ENCODE measurements at regions not wholly inside any gene's neighbourhood (a gene's known extent, or its start where the extent isn't known, plus 50 kb on each side); places are given as distances from the start of the nearest gene placed in this dataset.
A peak's percentile ranks its signal among the peaks of the same experiment; 100 is the strongest.

DNA sequence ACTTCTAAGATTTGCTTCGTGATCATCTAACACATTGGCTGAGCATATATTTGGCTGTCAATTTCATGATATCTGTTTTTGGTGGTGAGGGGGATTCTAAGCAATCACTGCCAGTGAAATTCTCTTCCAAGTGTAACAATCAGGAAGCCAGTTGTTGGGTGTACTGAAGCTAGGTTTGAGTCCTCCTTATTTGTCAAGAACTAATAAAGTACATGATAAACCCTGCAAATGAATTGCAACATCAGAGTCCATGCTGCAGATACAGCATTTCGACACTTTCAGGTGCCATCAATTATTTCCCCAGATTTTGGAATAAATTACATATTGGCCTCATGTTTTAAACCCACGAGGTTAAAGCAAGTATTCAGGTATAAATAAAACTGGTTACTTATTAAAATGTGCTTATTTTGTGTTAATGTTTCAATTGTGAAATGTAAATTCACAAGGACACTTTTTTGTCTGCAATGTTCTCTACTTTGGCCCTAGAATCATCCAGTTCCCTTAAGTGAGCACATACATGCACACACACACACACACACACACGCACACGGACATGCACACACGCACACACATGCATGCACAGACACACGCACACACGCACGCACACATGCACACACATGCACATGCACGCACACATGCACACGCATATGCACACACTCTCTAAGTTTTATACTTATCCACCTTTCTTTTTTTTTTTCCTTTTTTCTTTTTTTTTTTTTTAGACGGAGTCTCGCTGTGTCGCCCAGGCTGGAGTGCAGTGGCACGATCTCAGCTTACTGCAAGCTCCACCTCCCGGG is 510.2 kb upstream of the KLF6 start:
- DNase-seq (no peak), ATAC-seq (ENCODE audit: low read depth in 2 of 2) (no peak)
- Histone ChIP-seq H3K4me1 (ENCODE audit: control insufficient read depth, insufficient read depth, low read length, poor library complexity, severe bottlenecking) (no peaks in the 10 kb centered on the region), H3K36me3 (ENCODE audit: control insufficient read depth, insufficient read depth, low read length) (no peaks in the 10 kb centered on the region), H3K27ac (ENCODE audit: insufficient read depth, low read length, poor library complexity, severe bottlenecking) (no peak overlapping the region), H3K4me3 (ENCODE audit: low read depth, low read length) (no peak overlapping the region), H3K9me3 (ENCODE audit: control insufficient read depth in 2 of 2, low read length in 2 of 2) (no peaks in the 10 kb centered on the region), H3K27me3 (ENCODE audit: control insufficient read depth, insufficient read depth, low read length) (no peaks in the 10 kb centered on the region)
- Mint-ChIP-seq H3K36me3 (no peaks in the 10 kb centered on the region), H3K4me1 (peaks cover 0 to 2% (median 0%) of the 10 kb centered on the region in 4 donors), H3K27me3 (no peaks in the 10 kb centered on the region), H3K4me3 (no peak overlapping the region), H3K9me3 (peaks cover 0 to 4% (median 0%) of the 10 kb centered on the region in 7 donors), H3K27ac (no peak overlapping the region)

DNA sequence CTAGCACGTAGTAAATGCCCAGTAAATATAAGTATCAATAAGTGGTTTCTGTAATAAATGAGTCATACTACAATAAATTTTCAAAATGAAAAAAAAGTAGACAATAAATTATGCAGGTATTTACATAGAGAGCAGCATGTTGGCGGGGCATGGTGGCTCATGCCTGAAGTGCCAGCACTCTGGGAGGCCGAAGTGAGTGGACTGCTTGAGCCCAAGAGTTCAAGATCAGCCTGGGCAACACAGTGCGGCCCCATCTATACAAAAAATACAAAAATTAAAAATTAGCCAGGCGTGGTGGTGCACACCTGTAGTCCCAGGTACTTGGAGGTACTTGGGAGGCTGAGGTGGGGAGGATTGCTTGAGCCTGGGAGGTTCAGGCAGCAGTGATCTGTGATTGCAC is 509.3 kb upstream of the KLF6 start:
- no peak overlapping the region for H3K27ac Mint-ChIP-seq
- DNase-seq, result no peak
- no peak overlapping the region for H3K4me3 Mint-ChIP-seq
- H3K36me3 Mint-ChIP-seq, result no peaks in the 10 kb centered on the region
- H3K27ac ChIP-seq (ENCODE audit: insufficient read depth, low read length, poor library complexity, severe bottlenecking), result no peak overlapping the region
- H3K9me3 ChIP-seq (ENCODE audit: control insufficient read depth in 2 of 2, low read length in 2 of 2), result no peaks in the 10 kb centered on the region
- no peaks in the 10 kb centered on the region for H3K27me3 Mint-ChIP-seq
- no peak for ATAC-seq (ENCODE audit: low read depth in 2 of 2)
- no peaks in the 10 kb centered on the region for H3K27me3 ChIP-seq (ENCODE audit: control insufficient read depth, insufficient read depth, low read length)
- no peaks in the 10 kb centered on the region for H3K36me3 ChIP-seq (ENCODE audit: control insufficient read depth, insufficient read depth, low read length)
- H3K4me1 Mint-ChIP-seq, result peaks cover 0 to 2% (median 0%) of the 10 kb centered on the region in 4 donors
- no peak overlapping the region for H3K4me3 ChIP-seq (ENCODE audit: low read depth, low read length)
- peaks cover 0 to 4% (median 0%) of the 10 kb centered on the region in 7 donors for H3K9me3 Mint-ChIP-seq
- no peaks in the 10 kb centered on the region for H3K4me1 ChIP-seq (ENCODE audit: control insufficient read depth, insufficient read depth, low read length, poor library complexity, severe bottlenecking)

DNA sequence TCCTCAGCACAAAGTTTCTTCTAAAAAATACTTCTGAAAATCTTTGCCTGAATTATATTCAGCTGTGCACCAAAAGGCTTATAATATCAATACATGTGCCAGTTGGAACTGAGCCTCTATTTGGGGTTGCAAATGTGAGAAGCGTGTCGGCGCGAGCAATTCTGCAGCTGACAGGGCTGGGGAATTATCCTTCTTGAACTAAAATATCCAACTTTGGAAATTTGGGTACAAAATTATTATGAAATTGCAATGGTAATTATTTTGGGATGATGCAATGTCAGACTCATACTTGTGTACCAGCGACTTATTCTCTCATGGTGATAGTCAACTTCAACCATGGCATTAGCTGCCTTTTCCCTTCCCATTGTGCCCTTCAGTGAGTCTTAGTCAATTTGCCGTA is 507.0 kb upstream of the KLF6 start:
- H3K27ac Mint-ChIP-seq, result no peak overlapping the region
- no peak for ATAC-seq (ENCODE audit: low read depth in 2 of 2)

DNA sequence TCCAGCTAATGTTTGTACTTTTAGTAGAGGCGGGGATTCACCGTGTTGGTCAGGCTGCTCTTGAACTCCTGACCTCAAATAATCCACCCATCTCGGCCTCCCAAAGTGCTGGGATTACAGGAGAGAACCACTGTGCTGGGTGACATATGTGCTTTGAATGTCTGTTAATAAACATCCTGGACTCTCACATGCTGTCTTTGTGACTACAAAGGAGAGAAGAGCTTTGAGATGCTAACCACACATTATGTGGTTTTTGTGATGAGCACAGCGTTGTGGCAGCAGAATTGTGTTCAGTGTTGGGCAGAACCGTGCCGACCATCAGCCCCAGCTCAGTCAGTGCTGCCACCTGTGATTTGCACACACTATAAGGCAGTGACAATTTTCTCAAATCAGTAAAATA is 500.1 kb upstream of the KLF6 start:
- H3K27ac Mint-ChIP-seq, result peak overlapping the region; percentile 9 to 65 (median 61)

More for the DNA sequence above, 507.0 kb upstream of the KLF6 start:
- H3K9me3 Mint-ChIP-seq, result peaks cover 0 to 3% (median 0%) of the 10 kb centered on the region in 7 donors
- H3K27ac ChIP-seq (ENCODE audit: insufficient read depth, low read length, poor library complexity, severe bottlenecking), result no peak overlapping the region
- H3K9me3 ChIP-seq (ENCODE audit: control insufficient read depth in 2 of 2, low read length in 2 of 2), result no peaks in the 10 kb centered on the region
- H3K4me1 Mint-ChIP-seq, result peaks cover 0 to 2% (median 0%) of the 10 kb centered on the region in 4 donors
- no peaks in the 10 kb centered on the region for H3K36me3 Mint-ChIP-seq
- DNase-seq, result no peak
- H3K4me1 ChIP-seq (ENCODE audit: control insufficient read depth, insufficient read depth, low read length, poor library complexity, severe bottlenecking), result no peaks in the 10 kb centered on the region
- H3K4me3 Mint-ChIP-seq, result no peak overlapping the region
- H3K4me3 ChIP-seq (ENCODE audit: low read depth, low read length), result no peak overlapping the region
- no peaks in the 10 kb centered on the region for H3K27me3 Mint-ChIP-seq
- no peaks in the 10 kb centered on the region for H3K36me3 ChIP-seq (ENCODE audit: control insufficient read depth, insufficient read depth, low read length)
- H3K27me3 ChIP-seq (ENCODE audit: control insufficient read depth, insufficient read depth, low read length), result no peaks in the 10 kb centered on the region

GRCh38 chr10:4283846-4284610 is 499.0 kb upstream of the KLF6 start:
- no peaks in the 10 kb centered on the region for H3K27me3 ChIP-seq (ENCODE audit: control insufficient read depth, insufficient read depth, low read length)
- no peaks in the 10 kb centered on the region for H3K9me3 ChIP-seq (ENCODE audit: control insufficient read depth in 2 of 2, low read length in 2 of 2)
- peaks cover 7% of the 10 kb centered on the region for H3K4me1 ChIP-seq (ENCODE audit: control insufficient read depth, insufficient read depth, low read length, poor library complexity, severe bottlenecking)
- no peak overlapping the region for H3K27ac ChIP-seq (ENCODE audit: insufficient read depth, low read length, poor library complexity, severe bottlenecking)
- H3K36me3 Mint-ChIP-seq, result no peaks in the 10 kb centered on the region
- peaks cover 5 to 14% (median 6%) of the 10 kb centered on the region in 4 donors for H3K4me1 Mint-ChIP-seq
- DNase-seq (no peak), ATAC-seq (ENCODE audit: low read depth in 2 of 2) (no peak)
- no peaks in the 10 kb centered on the region for H3K9me3 Mint-ChIP-seq
- no peak overlapping the region for H3K4me3 Mint-ChIP-seq
- peak overlapping the region in 2 of 3 donors; percentile 61 to 90 for H3K27ac Mint-ChIP-seq
- H3K27me3 Mint-ChIP-seq, result peaks cover 7% of the 10 kb centered on the region
- no peak overlapping the region for H3K4me3 ChIP-seq (ENCODE audit: low read depth, low read length)
- H3K36me3 ChIP-seq (ENCODE audit: control insufficient read depth, insufficient read depth, low read length), result no peaks in the 10 kb centered on the region

More for the DNA sequence above, 500.1 kb upstream of the KLF6 start:
- Histone ChIP-seq H3K27me3 (ENCODE audit: control insufficient read depth, insufficient read depth, low read length) (no peaks in the 10 kb centered on the region), H3K4me3 (ENCODE audit: low read depth, low read length) (no peak overlapping the region), H3K27ac (ENCODE audit: insufficient read depth, low read length, poor library complexity, severe bottlenecking) (no peak overlapping the region), H3K9me3 (ENCODE audit: control insufficient read depth in 2 of 2, low read length in 2 of 2) (no peaks in the 10 kb centered on the region), H3K36me3 (ENCODE audit: control insufficient read depth, insufficient read depth, low read length) (no peaks in the 10 kb centered on the region), H3K4me1 (ENCODE audit: control insufficient read depth, insufficient read depth, low read length, poor library complexity, severe bottlenecking) (peaks cover 7% of the 10 kb centered on the region)
- Mint-ChIP-seq H3K27me3 (peaks cover 7% of the 10 kb centered on the region), H3K4me3 (no peak overlapping the region), H3K9me3 (no peaks in the 10 kb centered on the region), H3K36me3 (no peaks in the 10 kb centered on the region), H3K4me1 (peaks cover 5 to 14% (median 6%) of the 10 kb centered on the region in 4 donors)
- DNase-seq (peak in 1 of 3 donors; percentile 21), ATAC-seq (ENCODE audit: low read depth in 2 of 2) (peak; percentile 31 to 50)

- Mint-ChIP-seq H3K27ac (no peak overlapping the region), H3K4me3 (no peak overlapping the region), H3K27me3 (peaks cover 7% of the 10 kb centered on the region), H3K9me3 (no peaks in the 10 kb centered on the region), H3K4me1 (peaks cover 5 to 14% (median 6%) of the 10 kb centered on the region in 4 donors), H3K36me3 (no peaks in the 10 kb centered on the region)
- no peak for DNase-seq
- H3K27ac ChIP-seq (ENCODE audit: insufficient read depth, low read length, poor library complexity, severe bottlenecking), result no peak overlapping the region
- no peaks in the 10 kb centered on the region for H3K27me3 ChIP-seq (ENCODE audit: control insufficient read depth, insufficient read depth, low read length)
- H3K4me3 ChIP-seq (ENCODE audit: low read depth, low read length), result no peak overlapping the region
- H3K4me1 ChIP-seq (ENCODE audit: control insufficient read depth, insufficient read depth, low read length, poor library complexity, severe bottlenecking), result peaks cover 7% of the 10 kb centered on the region
- ATAC-seq (ENCODE audit: low read depth in 2 of 2), result no peak
- no peaks in the 10 kb centered on the region for H3K36me3 ChIP-seq (ENCODE audit: control insufficient read depth, insufficient read depth, low read length)
- H3K9me3 ChIP-seq (ENCODE audit: control insufficient read depth in 2 of 2, low read length in 2 of 2), result no peaks in the 10 kb centered on the region
Measured at GRCh38 chr10:4282496-4282895, 497.5 kb upstream of the KLF6 start.

GRCh38 chr10:4281190-4281825 is 496.3 kb upstream of the KLF6 start:
- DNase-seq, result no peak
- H3K27me3 ChIP-seq (ENCODE audit: control insufficient read depth, insufficient read depth, low read length), result no peaks in the 10 kb centered on the region
- Mint-ChIP-seq H3K27ac (no peak overlapping the region), H3K9me3 (no peaks in the 10 kb centered on the region), H3K4me1 (peaks cover 5 to 14% (median 6%) of the 10 kb centered on the region in 4 donors), H3K27me3 (peaks cover 7% of the 10 kb centered on the region), H3K4me3 (peak overlapping the region in 1 of 4 donors; percentile 49), H3K36me3 (no peaks in the 10 kb centered on the region)
- H3K9me3 ChIP-seq (ENCODE audit: control insufficient read depth in 2 of 2, low read length in 2 of 2), result no peaks in the 10 kb centered on the region
- no peaks in the 10 kb centered on the region for H3K36me3 ChIP-seq (ENCODE audit: control insufficient read depth, insufficient read depth, low read length)
- H3K27ac ChIP-seq (ENCODE audit: insufficient read depth, low read length, poor library complexity, severe bottlenecking), result no peak overlapping the region
- H3K4me1 ChIP-seq (ENCODE audit: control insufficient read depth, insufficient read depth, low read length, poor library complexity, severe bottlenecking), result peaks cover 7% of the 10 kb centered on the region
- no peak for ATAC-seq (ENCODE audit: low read depth in 2 of 2)
- no peak overlapping the region for H3K4me3 ChIP-seq (ENCODE audit: low read depth, low read length)

Data from CD4-positive, CD25-positive, alpha-beta regulatory T cell (primary cell).